Midbrain (tissue), 1 donor: ENCODE measurements at regions not wholly inside any gene's neighbourhood (a gene's known extent, or its start where the extent isn't known, plus 50 kb on each side); places are given as distances from the start of the nearest gene placed in this dataset.

Experiments used
- DNase-seq: peaks from one replicate; lab custom pipeline; 2025; lab: John Stamatoyannopoulos, UW

- no peak for DNase-seq
Measured at GRCh38 chr14:97350894-97351731, 553.9 kb downstream of the VRK1 start.

GRCh38 chr14:97353102-97353501, 555.9 kb downstream of the VRK1 start:
- no peak for DNase-seq

GRCh38 chr14:97354119-97354722, 557.0 kb downstream of the VRK1 start:
- no peak for DNase-seq

GRCh38 chr14:97359341-97359740, 562.2 kb downstream of the VRK1 start:
- no peak for DNase-seq

GRCh38 chr14:97361181-97361580, 564.0 kb downstream of the VRK1 start:
- no peak for DNase-seq

- DNase-seq, result no peak
Measured at GRCh38 chr14:97361958-97362357, 564.8 kb downstream of the VRK1 start.

GRCh38 chr14:97366400-97366799, 569.2 kb downstream of the VRK1 start:
- no peak for DNase-seq

- no peak for DNase-seq
Measured at GRCh38 chr14:97367278-97367677, 570.1 kb downstream of the VRK1 start.

GRCh38 chr14:97368049-97368448, 570.9 kb downstream of the VRK1 start:
- DNase-seq, result no peak

GRCh38 chr14:97368900-97369564, 571.9 kb downstream of the VRK1 start:
- no peak for DNase-seq

GRCh38 chr14:97369901-97370300, 572.7 kb downstream of the VRK1 start:
- DNase-seq, result no peak

GRCh38 chr14:97376310-97376709, 579.1 kb downstream of the VRK1 start:
- DNase-seq, result no peak

GRCh38 chr14:97377550-97377949, 580.4 kb downstream of the VRK1 start:
- no peak for DNase-seq

- DNase-seq, result no peak
Measured at GRCh38 chr14:97379091-97379531, 581.9 kb downstream of the VRK1 start.

GRCh38 chr14:97380539-97380941, 583.4 kb downstream of the VRK1 start:
- no peak for DNase-seq

- no peak for DNase-seq
Measured at GRCh38 chr14:97381309-97381708, 584.1 kb downstream of the VRK1 start.

GRCh38 chr14:97382616-97383226, 585.5 kb downstream of the VRK1 start:
- DNase-seq, result no peak

- no peak for DNase-seq
Measured at GRCh38 chr14:97385727-97386126, 588.5 kb downstream of the VRK1 start.

- no peak for DNase-seq
Measured at GRCh38 chr14:97387252-97387874, 590.2 kb downstream of the VRK1 start.

GRCh38 chr14:97388408-97388807, 591.2 kb downstream of the VRK1 start:
- no peak for DNase-seq

GRCh38 chr14:97390096-97390724, 593.0 kb downstream of the VRK1 start:
- DNase-seq, result no peak

GRCh38 chr14:97393244-97393643, 596.1 kb downstream of the VRK1 start:
- no peak for DNase-seq
